OCI-LY3 (cell line): ENCODE measurements at regions not wholly inside any gene's neighbourhood (a gene's known extent, or its start where the extent isn't known, plus 50 kb on each side); places are given as distances from the start of the nearest gene placed in this dataset.

ENCODE experiments used
- EZH2phosphoT487 ChIP-seq: fragments of 200-600 bp; shearing (Covaris generic); IDR thresholded peaks from 2 replicates; pipeline ENCODE4 v1.6.1; 2018; ENCODE audit warnings: antibody characterized with exemption, mixed run types, low read depth
- TF ChIP-seq, protein P1 (sequence below): fragments of 200-600, 300-600 bp; sonication (generic); IDR thresholded peaks from 2 replicates; pipeline ENCODE4 v1.5.1; 2014; ENCODE audit warnings: antibody characterized with exemption, low read length, low read depth

DNA sequence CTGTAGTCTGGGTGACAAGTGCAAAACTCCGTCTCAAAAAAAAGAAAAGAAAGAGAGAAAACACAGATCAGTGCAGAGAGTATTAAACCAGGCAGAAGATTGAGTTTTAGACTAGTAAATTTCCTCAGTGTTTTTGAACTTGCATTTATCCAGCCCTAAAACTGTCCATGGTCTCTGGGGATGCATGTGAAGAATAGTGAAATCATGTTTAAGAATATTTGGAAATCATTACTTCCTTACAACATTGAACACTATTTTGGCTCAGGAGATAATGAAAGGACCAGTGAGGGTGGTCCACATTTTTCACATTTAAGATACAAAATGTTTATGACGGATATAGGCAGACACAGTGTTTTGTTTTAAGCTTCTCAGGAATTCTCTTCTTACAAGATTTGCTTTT is 195.8 kb upstream of the RASGEF1B start:
- TF ChIP-seq, protein P1, sequence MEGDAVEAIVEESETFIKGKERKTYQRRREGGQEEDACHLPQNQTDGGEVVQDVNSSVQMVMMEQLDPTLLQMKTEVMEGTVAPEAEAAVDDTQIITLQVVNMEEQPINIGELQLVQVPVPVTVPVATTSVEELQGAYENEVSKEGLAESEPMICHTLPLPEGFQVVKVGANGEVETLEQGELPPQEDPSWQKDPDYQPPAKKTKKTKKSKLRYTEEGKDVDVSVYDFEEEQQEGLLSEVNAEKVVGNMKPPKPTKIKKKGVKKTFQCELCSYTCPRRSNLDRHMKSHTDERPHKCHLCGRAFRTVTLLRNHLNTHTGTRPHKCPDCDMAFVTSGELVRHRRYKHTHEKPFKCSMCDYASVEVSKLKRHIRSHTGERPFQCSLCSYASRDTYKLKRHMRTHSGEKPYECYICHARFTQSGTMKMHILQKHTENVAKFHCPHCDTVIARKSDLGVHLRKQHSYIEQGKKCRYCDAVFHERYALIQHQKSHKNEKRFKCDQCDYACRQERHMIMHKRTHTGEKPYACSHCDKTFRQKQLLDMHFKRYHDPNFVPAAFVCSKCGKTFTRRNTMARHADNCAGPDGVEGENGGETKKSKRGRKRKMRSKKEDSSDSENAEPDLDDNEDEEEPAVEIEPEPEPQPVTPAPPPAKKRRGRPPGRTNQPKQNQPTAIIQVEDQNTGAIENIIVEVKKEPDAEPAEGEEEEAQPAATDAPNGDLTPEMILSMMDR = no peak
- no peak for TF ChIP-seq EZH2phosphoT487
